ENCODE measurements at regions not wholly inside any gene's neighbourhood (a gene's known extent, or its start where the extent isn't known, plus 50 kb on each side); places are given as distances from the start of the nearest gene placed in this dataset.

DNA sequence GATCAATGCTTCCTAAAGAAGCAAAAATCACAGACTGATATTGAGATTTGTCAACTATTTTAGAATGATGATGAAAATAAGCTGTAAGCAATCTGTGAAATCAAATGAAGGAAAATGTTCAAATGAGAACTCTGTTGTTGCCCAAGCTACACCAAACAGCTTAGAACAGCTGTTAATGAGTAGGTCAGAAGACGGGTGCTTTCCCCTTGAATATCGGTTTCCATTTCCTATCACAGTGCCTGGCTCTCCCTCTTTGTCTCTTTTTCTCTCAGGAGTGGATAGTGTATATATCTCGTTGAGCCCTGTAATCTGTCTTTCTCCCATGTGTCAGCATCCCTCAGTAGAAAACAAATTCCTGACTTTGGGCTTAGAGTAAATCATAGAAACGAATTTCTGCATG lies 1592.9 kb upstream of the TENM3 start:
- TF ChIP-seq POLR2A (IDR thresholded peaks at IDR 0.05; ENCODE audit: low read depth, low read length) (no peak), FOS (IDR thresholded peaks at IDR 0.05; ENCODE audit: low read depth, low read length) (no peak), MAZ (IDR thresholded peaks at IDR 0.05; ENCODE audit: borderline replicate concordance, low read depth, low read length) (no peak), RCOR1 (IDR thresholded peaks at IDR 0.05; ENCODE audit: insufficient replicate concordance, low read length) (no peak)
- TF ChIP-seq, protein P1, sequence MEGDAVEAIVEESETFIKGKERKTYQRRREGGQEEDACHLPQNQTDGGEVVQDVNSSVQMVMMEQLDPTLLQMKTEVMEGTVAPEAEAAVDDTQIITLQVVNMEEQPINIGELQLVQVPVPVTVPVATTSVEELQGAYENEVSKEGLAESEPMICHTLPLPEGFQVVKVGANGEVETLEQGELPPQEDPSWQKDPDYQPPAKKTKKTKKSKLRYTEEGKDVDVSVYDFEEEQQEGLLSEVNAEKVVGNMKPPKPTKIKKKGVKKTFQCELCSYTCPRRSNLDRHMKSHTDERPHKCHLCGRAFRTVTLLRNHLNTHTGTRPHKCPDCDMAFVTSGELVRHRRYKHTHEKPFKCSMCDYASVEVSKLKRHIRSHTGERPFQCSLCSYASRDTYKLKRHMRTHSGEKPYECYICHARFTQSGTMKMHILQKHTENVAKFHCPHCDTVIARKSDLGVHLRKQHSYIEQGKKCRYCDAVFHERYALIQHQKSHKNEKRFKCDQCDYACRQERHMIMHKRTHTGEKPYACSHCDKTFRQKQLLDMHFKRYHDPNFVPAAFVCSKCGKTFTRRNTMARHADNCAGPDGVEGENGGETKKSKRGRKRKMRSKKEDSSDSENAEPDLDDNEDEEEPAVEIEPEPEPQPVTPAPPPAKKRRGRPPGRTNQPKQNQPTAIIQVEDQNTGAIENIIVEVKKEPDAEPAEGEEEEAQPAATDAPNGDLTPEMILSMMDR (conservative IDR thresholded peaks at IDR 0.05; ENCODE audit: low read depth, low read length) = no peak
- TF ChIP-seq, protein P2, sequence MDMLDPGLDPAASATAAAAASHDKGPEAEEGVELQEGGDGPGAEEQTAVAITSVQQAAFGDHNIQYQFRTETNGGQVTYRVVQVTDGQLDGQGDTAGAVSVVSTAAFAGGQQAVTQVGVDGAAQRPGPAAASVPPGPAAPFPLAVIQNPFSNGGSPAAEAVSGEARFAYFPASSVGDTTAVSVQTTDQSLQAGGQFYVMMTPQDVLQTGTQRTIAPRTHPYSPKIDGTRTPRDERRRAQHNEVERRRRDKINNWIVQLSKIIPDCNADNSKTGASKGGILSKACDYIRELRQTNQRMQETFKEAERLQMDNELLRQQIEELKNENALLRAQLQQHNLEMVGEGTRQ (IDR thresholded peaks at IDR 0.05; ENCODE audit: low read depth, low read length) = no peak

Data from IMR-90 (cell line).